ENCODE measurements at regions not wholly inside any gene's neighbourhood (a gene's known extent, or its start where the extent isn't known, plus 50 kb on each side); places are given as distances from the start of the nearest gene placed in this dataset.

- no peak overlapping the region for H3K9ac ChIP-seq (ENCODE audit: low read depth in 1 of 3, low read length in 3 of 3)
- H3K4me1 ChIP-seq (ENCODE audit: control insufficient read depth in 3 of 3, insufficient read depth in 3 of 3, low read length in 3 of 3), result no peaks in the 10 kb centered on the region
- no peak overlapping the region for H3K27ac ChIP-seq (ENCODE audit: low read depth, low read length)
- H3K4me3 ChIP-seq (ENCODE audit: low read length in 3 of 3), result no peak overlapping the region
- H3K9me3 ChIP-seq (ENCODE audit: control insufficient read depth in 3 of 3, low read length in 3 of 3), result peaks cover 0 to 3% (median 0%) of the 10 kb centered on the region in 3 donors
- H3K36me3 ChIP-seq (ENCODE audit: control insufficient read depth in 3 of 3, insufficient read depth in 3 of 3, low read length in 3 of 3), result no peaks in the 10 kb centered on the region
- peaks cover 0 to 3% (median 0%) of the 10 kb centered on the region in 3 donors for H3K27me3 ChIP-seq (ENCODE audit: control insufficient read depth in 3 of 3, insufficient read depth in 3 of 3, low read length in 3 of 3)
Observed at GRCh38 chr18:10233082-10233875, 221.2 kb upstream of the APCDD1 start.

GRCh38 chr18:10234281-10234680 lies 220.2 kb upstream of the APCDD1 start:
- H3K4me1 ChIP-seq (ENCODE audit: control insufficient read depth in 3 of 3, insufficient read depth in 3 of 3, low read length in 3 of 3), result no peaks in the 10 kb centered on the region
- H3K36me3 ChIP-seq (ENCODE audit: control insufficient read depth in 3 of 3, insufficient read depth in 3 of 3, low read length in 3 of 3), result no peaks in the 10 kb centered on the region
- peaks cover 0 to 3% (median 0%) of the 10 kb centered on the region in 3 donors for H3K27me3 ChIP-seq (ENCODE audit: control insufficient read depth in 3 of 3, insufficient read depth in 3 of 3, low read length in 3 of 3)
- H3K9me3 ChIP-seq (ENCODE audit: control insufficient read depth in 3 of 3, low read length in 3 of 3), result peaks cover 0 to 3% (median 0%) of the 10 kb centered on the region in 3 donors
- H3K9ac ChIP-seq (ENCODE audit: low read depth in 1 of 3, low read length in 3 of 3), result no peak overlapping the region
- no peak overlapping the region for H3K27ac ChIP-seq (ENCODE audit: low read depth, low read length)
- no peak overlapping the region for H3K4me3 ChIP-seq (ENCODE audit: low read length in 3 of 3)

- no peaks in the 10 kb centered on the region for H3K36me3 ChIP-seq (ENCODE audit: control insufficient read depth in 3 of 3, insufficient read depth in 3 of 3, low read length in 3 of 3)
- H3K27me3 ChIP-seq (ENCODE audit: control insufficient read depth in 3 of 3, insufficient read depth in 3 of 3, low read length in 3 of 3), result peaks cover 0 to 3% (median 0%) of the 10 kb centered on the region in 3 donors
- H3K4me1 ChIP-seq (ENCODE audit: control insufficient read depth in 3 of 3, insufficient read depth in 3 of 3, low read length in 3 of 3), result no peaks in the 10 kb centered on the region
- H3K27ac ChIP-seq (ENCODE audit: low read depth, low read length), result no peak overlapping the region
- no peak overlapping the region for H3K4me3 ChIP-seq (ENCODE audit: low read length in 3 of 3)
- H3K9ac ChIP-seq (ENCODE audit: low read depth in 1 of 3, low read length in 3 of 3), result no peak overlapping the region
- peaks cover 0 to 2% (median 0%) of the 10 kb centered on the region in 3 donors for H3K9me3 ChIP-seq (ENCODE audit: control insufficient read depth in 3 of 3, low read length in 3 of 3)
Observed at GRCh38 chr18:10234912-10235660, 219.3 kb upstream of the APCDD1 start.

GRCh38 chr18:10235661-10235952 lies 218.8 kb upstream of the APCDD1 start:
- peaks cover 0 to 3% (median 0%) of the 10 kb centered on the region in 3 donors for H3K27me3 ChIP-seq (ENCODE audit: control insufficient read depth in 3 of 3, insufficient read depth in 3 of 3, low read length in 3 of 3)
- H3K4me1 ChIP-seq (ENCODE audit: control insufficient read depth in 3 of 3, insufficient read depth in 3 of 3, low read length in 3 of 3), result no peaks in the 10 kb centered on the region
- no peak overlapping the region for H3K4me3 ChIP-seq (ENCODE audit: low read length in 3 of 3)
- H3K27ac ChIP-seq (ENCODE audit: low read depth, low read length), result no peak overlapping the region
- H3K36me3 ChIP-seq (ENCODE audit: control insufficient read depth in 3 of 3, insufficient read depth in 3 of 3, low read length in 3 of 3), result no peaks in the 10 kb centered on the region
- H3K9ac ChIP-seq (ENCODE audit: low read depth in 1 of 3, low read length in 3 of 3), result no peak overlapping the region
- no peaks in the 10 kb centered on the region for H3K9me3 ChIP-seq (ENCODE audit: control insufficient read depth in 3 of 3, low read length in 3 of 3)

- no peaks in the 10 kb centered on the region for H3K4me1 ChIP-seq (ENCODE audit: control insufficient read depth in 3 of 3, insufficient read depth in 3 of 3, low read length in 3 of 3)
- H3K9ac ChIP-seq (ENCODE audit: low read depth in 1 of 3, low read length in 3 of 3), result no peak overlapping the region
- H3K4me3 ChIP-seq (ENCODE audit: low read length in 3 of 3), result no peak overlapping the region
- H3K9me3 ChIP-seq (ENCODE audit: control insufficient read depth in 3 of 3, low read length in 3 of 3), result no peaks in the 10 kb centered on the region
- peaks cover 0 to 3% (median 0%) of the 10 kb centered on the region in 3 donors for H3K27me3 ChIP-seq (ENCODE audit: control insufficient read depth in 3 of 3, insufficient read depth in 3 of 3, low read length in 3 of 3)
- no peaks in the 10 kb centered on the region for H3K36me3 ChIP-seq (ENCODE audit: control insufficient read depth in 3 of 3, insufficient read depth in 3 of 3, low read length in 3 of 3)
- no peak overlapping the region for H3K27ac ChIP-seq (ENCODE audit: low read depth, low read length)
Observed at GRCh38 chr18:10239103-10239502, 215.3 kb upstream of the APCDD1 start.

- Histone ChIP-seq H3K9me3 (ENCODE audit: control insufficient read depth in 3 of 3, low read length in 3 of 3) (no peaks in the 10 kb centered on the region), H3K36me3 (ENCODE audit: control insufficient read depth in 3 of 3, insufficient read depth in 3 of 3, low read length in 3 of 3) (no peaks in the 10 kb centered on the region), H3K27ac (ENCODE audit: low read depth, low read length) (no peak overlapping the region), H3K9ac (ENCODE audit: low read depth in 1 of 3, low read length in 3 of 3) (no peak overlapping the region), H3K27me3 (ENCODE audit: control insufficient read depth in 3 of 3, insufficient read depth in 3 of 3, low read length in 3 of 3) (peaks cover 0 to 3% (median 0%) of the 10 kb centered on the region in 3 donors), H3K4me3 (ENCODE audit: low read length in 3 of 3) (no peak overlapping the region), H3K4me1 (ENCODE audit: control insufficient read depth in 3 of 3, insufficient read depth in 3 of 3, low read length in 3 of 3) (peaks cover 0 to 3% (median 0%) of the 10 kb centered on the region in 3 donors)
Observed at GRCh38 chr18:10239991-10240634, 214.3 kb upstream of the APCDD1 start.

- H3K4me1 ChIP-seq (ENCODE audit: control insufficient read depth in 3 of 3, insufficient read depth in 3 of 3, low read length in 3 of 3), result peaks cover 0 to 3% (median 0%) of the 10 kb centered on the region in 3 donors
- H3K36me3 ChIP-seq (ENCODE audit: control insufficient read depth in 3 of 3, insufficient read depth in 3 of 3, low read length in 3 of 3), result no peaks in the 10 kb centered on the region
- peaks cover 0 to 3% (median 0%) of the 10 kb centered on the region in 3 donors for H3K27me3 ChIP-seq (ENCODE audit: control insufficient read depth in 3 of 3, insufficient read depth in 3 of 3, low read length in 3 of 3)
- H3K27ac ChIP-seq (ENCODE audit: low read depth, low read length), result no peak overlapping the region
- H3K9ac ChIP-seq (ENCODE audit: low read depth in 1 of 3, low read length in 3 of 3), result no peak overlapping the region
- H3K9me3 ChIP-seq (ENCODE audit: control insufficient read depth in 3 of 3, low read length in 3 of 3), result no peaks in the 10 kb centered on the region
- H3K4me3 ChIP-seq (ENCODE audit: low read length in 3 of 3), result no peak overlapping the region
Observed at GRCh38 chr18:10240973-10241372, 213.5 kb upstream of the APCDD1 start.

GRCh38 chr18:10241579-10241978 lies 212.9 kb upstream of the APCDD1 start:
- Histone ChIP-seq H3K4me1 (ENCODE audit: control insufficient read depth in 3 of 3, insufficient read depth in 3 of 3, low read length in 3 of 3) (peaks cover 0 to 3% (median 0%) of the 10 kb centered on the region in 3 donors), H3K9ac (ENCODE audit: low read depth in 1 of 3, low read length in 3 of 3) (no peak overlapping the region), H3K27ac (ENCODE audit: low read depth, low read length) (no peak overlapping the region), H3K9me3 (ENCODE audit: control insufficient read depth in 3 of 3, low read length in 3 of 3) (no peaks in the 10 kb centered on the region), H3K27me3 (ENCODE audit: control insufficient read depth in 3 of 3, insufficient read depth in 3 of 3, low read length in 3 of 3) (peaks cover 0 to 3% (median 3%) of the 10 kb centered on the region in 3 donors), H3K4me3 (ENCODE audit: low read length in 3 of 3) (no peak overlapping the region), H3K36me3 (ENCODE audit: control insufficient read depth in 3 of 3, insufficient read depth in 3 of 3, low read length in 3 of 3) (no peaks in the 10 kb centered on the region)

- peaks cover 0 to 10% (median 7%) of the 10 kb centered on the region in 3 donors for H3K27me3 ChIP-seq (ENCODE audit: control insufficient read depth in 3 of 3, insufficient read depth in 3 of 3, low read length in 3 of 3)
- H3K36me3 ChIP-seq (ENCODE audit: control insufficient read depth in 3 of 3, insufficient read depth in 3 of 3, low read length in 3 of 3), result no peaks in the 10 kb centered on the region
- peaks cover 0 to 8% (median 7%) of the 10 kb centered on the region in 3 donors for H3K4me1 ChIP-seq (ENCODE audit: control insufficient read depth in 3 of 3, insufficient read depth in 3 of 3, low read length in 3 of 3)
- H3K4me3 ChIP-seq (ENCODE audit: low read length in 3 of 3), result no peak overlapping the region
- H3K9me3 ChIP-seq (ENCODE audit: control insufficient read depth in 3 of 3, low read length in 3 of 3), result no peaks in the 10 kb centered on the region
- H3K27ac ChIP-seq (ENCODE audit: low read depth, low read length), result no peak overlapping the region
- no peak overlapping the region for H3K9ac ChIP-seq (ENCODE audit: low read depth in 1 of 3, low read length in 3 of 3)
Observed at GRCh38 chr18:10242936-10243680, 211.3 kb upstream of the APCDD1 start.

All from skeletal muscle tissue (tissue), 3 donors.